Keratinocyte (primary cell): ENCODE measurements at regions not wholly inside any gene's neighbourhood (a gene's known extent, or its start where the extent isn't known, plus 50 kb on each side); places are given as distances from the start of the nearest gene placed in this dataset.

Experiments used
- DNase-seq: peaks from one replicate; pipeline ENCODE4 v3.0.0-alpha.2; 2011; ENCODE audit warnings: low read depth, missing footprints, low spot score
- FAIRE-seq: peaks from 2 replicates; lab custom pipeline; 2011; peaks lifted over from hg19 to GRCh38; lab: Jason Lieb, UNC
- H2AFZ ChIP-seq: 2 replicates; pipeline ENCODE4 v1.6.0; 2012; ENCODE audit warnings: low read length, control low read depth, inconsistent platforms; ENCODE audit not compliant: control insufficient read depth
- H3K27ac ChIP-seq: 2 replicates; pipeline ENCODE4 v1.5.1; 2011; ENCODE audit warnings: low read length; ENCODE audit not compliant: control insufficient read depth, insufficient read depth
- H3K27me3 ChIP-seq: 3 replicates; pipeline ENCODE4 v1.6.0; 2011; ENCODE audit warnings: low read length; ENCODE audit not compliant: control insufficient read depth, insufficient read depth; ENCODE audit errors: extremely low read depth
- H3K36me3 ChIP-seq, 2 experiments: 2 replicates in 1 of 2; 3 replicates in 1 of 2; pipeline ENCODE4 v1.5.1; 2011; ENCODE audit warnings: low read length in 2 of 2, mild to moderate bottlenecking in 1 of 2; ENCODE audit not compliant: control insufficient read depth in 2 of 2, insufficient read depth in 2 of 2; ENCODE audit errors: extremely low read depth in 1 of 2
- H3K4me1 ChIP-seq: 3 replicates; pipeline ENCODE4 v1.5.1; 2011; ENCODE audit warnings: low read length; ENCODE audit not compliant: control insufficient read depth, insufficient read depth; ENCODE audit errors: extremely low read depth
- H3K4me2 ChIP-seq: 3 replicates; pipeline ENCODE4 v1.6.0; 2011; ENCODE audit warnings: low read depth, low read length; ENCODE audit not compliant: control insufficient read depth, insufficient read depth; ENCODE audit errors: extremely low read depth
- H3K4me3 ChIP-seq, 3 experiments: fragments of 200-600 bp in 1 of 3; sonication (generic) in 1 of 3; 2 replicates in 2 of 3; 3 replicates in 1 of 3; pipeline ENCODE4 v1.5.1; 2011 to 2016; ENCODE audit warnings: low read length in 3 of 3, mild to moderate bottlenecking in 3 of 3, control low read depth in 2 of 3, inconsistent platforms in 1 of 3, low read depth in 1 of 3, mixed read lengths in 1 of 3, mixed run types in 1 of 3, moderate library complexity in 1 of 3; ENCODE audit not compliant: control insufficient read depth in 2 of 3, insufficient read depth in 2 of 3; ENCODE audit errors: extremely low read depth in 1 of 3
- H3K79me2 ChIP-seq: 2 replicates; pipeline ENCODE4 v1.6.0; 2012; ENCODE audit warnings: low read length; ENCODE audit not compliant: control insufficient read depth, insufficient read depth
- H3K9ac ChIP-seq: 3 replicates; pipeline ENCODE4 v1.6.0; 2011; ENCODE audit warnings: low read length; ENCODE audit not compliant: control insufficient read depth, insufficient read depth; ENCODE audit errors: extremely low read depth
- H3K9me1 ChIP-seq: 3 replicates; pipeline ENCODE4 v1.6.0; 2011; ENCODE audit warnings: low read length; ENCODE audit not compliant: control insufficient read depth, insufficient read depth; ENCODE audit errors: extremely low read depth
- H3K9me3 ChIP-seq: 2 replicates; pipeline ENCODE4 v1.5.1; 2012; ENCODE audit warnings: low read depth, low read length; ENCODE audit not compliant: control insufficient read depth
- H4K20me1 ChIP-seq: 3 replicates; pipeline ENCODE4 v1.6.0; 2011; ENCODE audit warnings: low read length; ENCODE audit not compliant: control insufficient read depth, insufficient read depth; ENCODE audit errors: extremely low read depth
- EZH2 ChIP-seq: IDR thresholded peaks from one replicate; pipeline ENCODE4 v1.6.1; 2012; ENCODE audit warnings: inconsistent platforms, mild to moderate bottlenecking, low read length, moderate library complexity
- dilution Hi-C: fragments of 300-500 bp; cut with MboI; formaldehyde crosslinking; loops from one replicate; pipeline ENCODE4 v1.7.0; 2020; ENCODE audit warnings: low sequenced_read_pairs; ENCODE audit not compliant: extremely low pct_ligation_motif_present
- TF ChIP-seq, protein P1 (sequence below), 3 experiments: IDR thresholded peaks in 1 of 3; conservative IDR thresholded peaks in 1 of 3; optimal IDR thresholded peaks in 1 of 3; 2 replicates in 2 of 3; 3 replicates in 1 of 3; pipeline versions ENCODE3 to v1.5.1; 2011; ENCODE audit warnings: low read length in 3 of 3, mild to moderate bottlenecking in 3 of 3, moderate library complexity in 2 of 3, control low read depth in 1 of 3, inconsistent platforms in 1 of 3; ENCODE audit not compliant: insufficient read depth in 2 of 3; ENCODE audit errors: extremely low read depth in 1 of 3

- no peak for FAIRE-seq
- Histone ChIP-seq H3K9me1 (no peaks in the 10 kb centered on the region), H2AFZ (no peak overlapping the region), H3K9me3 (no peaks in the 10 kb centered on the region), H3K27ac (no peak overlapping the region), H3K9ac (no peak overlapping the region), H3K4me2 (no peak overlapping the region), H3K27me3 (no peaks in the 10 kb centered on the region), H3K4me3 (no peak overlapping the region), H3K79me2 (no peaks in the 10 kb centered on the region), H3K36me3 (no peaks in the 10 kb centered on the region), H3K4me1 (peaks cover 4% of the 10 kb centered on the region), H4K20me1 (no peaks in the 10 kb centered on the region)
- no peak for DNase-seq
- no peak for TF ChIP-seq EZH2
- TF ChIP-seq, protein P1, sequence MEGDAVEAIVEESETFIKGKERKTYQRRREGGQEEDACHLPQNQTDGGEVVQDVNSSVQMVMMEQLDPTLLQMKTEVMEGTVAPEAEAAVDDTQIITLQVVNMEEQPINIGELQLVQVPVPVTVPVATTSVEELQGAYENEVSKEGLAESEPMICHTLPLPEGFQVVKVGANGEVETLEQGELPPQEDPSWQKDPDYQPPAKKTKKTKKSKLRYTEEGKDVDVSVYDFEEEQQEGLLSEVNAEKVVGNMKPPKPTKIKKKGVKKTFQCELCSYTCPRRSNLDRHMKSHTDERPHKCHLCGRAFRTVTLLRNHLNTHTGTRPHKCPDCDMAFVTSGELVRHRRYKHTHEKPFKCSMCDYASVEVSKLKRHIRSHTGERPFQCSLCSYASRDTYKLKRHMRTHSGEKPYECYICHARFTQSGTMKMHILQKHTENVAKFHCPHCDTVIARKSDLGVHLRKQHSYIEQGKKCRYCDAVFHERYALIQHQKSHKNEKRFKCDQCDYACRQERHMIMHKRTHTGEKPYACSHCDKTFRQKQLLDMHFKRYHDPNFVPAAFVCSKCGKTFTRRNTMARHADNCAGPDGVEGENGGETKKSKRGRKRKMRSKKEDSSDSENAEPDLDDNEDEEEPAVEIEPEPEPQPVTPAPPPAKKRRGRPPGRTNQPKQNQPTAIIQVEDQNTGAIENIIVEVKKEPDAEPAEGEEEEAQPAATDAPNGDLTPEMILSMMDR (optimal IDR thresholded peaks at IDR 0.05 in 1 of 3, IDR thresholded peaks at IDR 0.05 in 1 of 3, conservative IDR thresholded peaks at IDR 0.05 in 1 of 3; ENCODE audit: extremely low read depth in 1 of 3, insufficient read depth in 2 of 3, low read length in 3 of 3): no peak
- dilution Hi-C loops: no loop called here
These were observed 72.1 kb upstream of the ARL4D start for GRCh38 chr17:43326490-43327275.

GRCh38 chr17:43324205-43324893 is 74.4 kb upstream of the ARL4D start:
- Histone ChIP-seq H3K79me2 (no peaks in the 10 kb centered on the region), H3K27ac (no peak overlapping the region), H3K9me1 (no peaks in the 10 kb centered on the region), H2AFZ (no peak overlapping the region), H3K36me3 (no peaks in the 10 kb centered on the region), H3K4me3 (no peak overlapping the region), H3K27me3 (no peaks in the 10 kb centered on the region), H3K4me2 (no peak overlapping the region), H3K4me1 (peaks cover 4% of the 10 kb centered on the region), H3K9me3 (peaks cover 4% of the 10 kb centered on the region), H4K20me1 (no peaks in the 10 kb centered on the region), H3K9ac (no peak overlapping the region)
- TF ChIP-seq EZH2: no peak
- TF ChIP-seq, protein P1 (optimal IDR thresholded peaks at IDR 0.05 in 1 of 3, IDR thresholded peaks at IDR 0.05 in 1 of 3, conservative IDR thresholded peaks at IDR 0.05 in 1 of 3; ENCODE audit: extremely low read depth in 1 of 3, insufficient read depth in 2 of 3, low read length in 3 of 3): no peak
- dilution Hi-C loops: no loop called here
- DNase-seq (no peak), FAIRE-seq (no peak)
